Astrocyte (in vitro differentiated cells and primary cell): ENCODE measurements at regions not wholly inside any gene's neighbourhood (a gene's known extent, or its start where the extent isn't known, plus 50 kb on each side); places are given as distances from the start of the nearest gene placed in this dataset.

Experiments
- CTCF ChIP-seq: IDR thresholded peaks from 2 replicates; pipeline ENCODE4 v1.5.1; 2011; ENCODE audit warnings: low read depth, mild to moderate bottlenecking, inconsistent platforms, low read length, moderate library complexity; ENCODE audit not compliant: insufficient read depth
- EZH2 ChIP-seq: IDR thresholded peaks from 2 replicates; pipeline ENCODE4 v1.6.1; 2012; ENCODE audit warnings: mild to moderate bottlenecking, low read length, inconsistent platforms; ENCODE audit not compliant: insufficient read depth

- TF ChIP-seq EZH2: no peak
- TF ChIP-seq CTCF: no peak
Observed at GRCh38 chr2:4420032-4420431, 716.7 kb downstream of the DCDC2C start.
